WERI-Rb-1 (cell line): ENCODE measurements at regions not wholly inside any gene's neighbourhood (a gene's known extent, or its start where the extent isn't known, plus 50 kb on each side); places are given as distances from the start of the nearest gene placed in this dataset.

Source experiments
- DNase-seq: peaks from one replicate; pipeline ENCODE4 v3.0.0-alpha.2; 2020
- H3K27ac ChIP-seq: fragments of 250-450 bp; sonication (Bioruptor Pico); 2 replicates; pipeline ENCODE4 v1.5.1; 2020; ENCODE audit warnings: mild to moderate bottlenecking, moderate library complexity
- H3K27me3 ChIP-seq: fragments of 250-450 bp; sonication (Bioruptor Pico); 2 replicates; pipeline ENCODE4 v1.5.1; 2021; ENCODE audit warnings: mild to moderate bottlenecking, low read depth, moderate library complexity; ENCODE audit not compliant: insufficient read depth, severe bottlenecking
- H3K36me3 ChIP-seq: fragments of 250-450 bp; sonication (Bioruptor Pico); 2 replicates; pipeline ENCODE4 v1.5.1; 2020; ENCODE audit warnings: mild to moderate bottlenecking, moderate library complexity
- H3K4me3 ChIP-seq: 2 replicates; pipeline ENCODE4 v1.5.1; 2011; ENCODE audit warnings: low read depth, mild to moderate bottlenecking, control low read depth, low read length
- H3K9me3 ChIP-seq: fragments of 250-450 bp; sonication (Bioruptor Pico); 2 replicates; pipeline ENCODE4 v1.5.1; 2021; ENCODE audit warnings: mild to moderate bottlenecking, moderate library complexity; ENCODE audit not compliant: severe bottlenecking
- CTCF ChIP-seq: IDR thresholded peaks from 2 replicates; pipeline ENCODE4 v1.5.1; 2011; ENCODE audit warnings: low read depth, mild to moderate bottlenecking, control low read depth, inconsistent platforms, low read length

GRCh38 chr12:58583529-58583928 lies 336.8 kb downstream of the LRIG3 start:
- DNase-seq = peak; percentile 46
- Histone ChIP-seq H3K27ac (no peak overlapping the region), H3K4me3 (no peak overlapping the region), H3K36me3 (no peaks in the 10 kb centered on the region), H3K27me3 (no peaks in the 10 kb centered on the region), H3K9me3 (no peaks in the 10 kb centered on the region)
- TF ChIP-seq CTCF = no peak

- no peak for TF ChIP-seq CTCF
- Histone ChIP-seq H3K9me3 (no peaks in the 10 kb centered on the region), H3K4me3 (no peak overlapping the region), H3K36me3 (no peaks in the 10 kb centered on the region), H3K27me3 (no peaks in the 10 kb centered on the region), H3K27ac (no peak overlapping the region)
- no peak for DNase-seq
These were observed 336.4 kb downstream of the LRIG3 start for GRCh38 chr12:58583940-58584339.

- Histone ChIP-seq H3K27ac (no peak overlapping the region), H3K9me3 (no peaks in the 10 kb centered on the region), H3K27me3 (no peaks in the 10 kb centered on the region), H3K36me3 (no peaks in the 10 kb centered on the region), H3K4me3 (no peak overlapping the region)
- no peak for TF ChIP-seq CTCF
- no peak for DNase-seq
These were observed 335.4 kb downstream of the LRIG3 start for GRCh38 chr12:58584880-58585279.

GRCh38 chr12:58586762-58587161 lies 333.5 kb downstream of the LRIG3 start:
- Histone ChIP-seq H3K27ac (no peak overlapping the region), H3K36me3 (no peaks in the 10 kb centered on the region), H3K27me3 (no peaks in the 10 kb centered on the region), H3K9me3 (no peaks in the 10 kb centered on the region), H3K4me3 (no peak overlapping the region)
- no peak for TF ChIP-seq CTCF
- no peak for DNase-seq

- Histone ChIP-seq H3K4me3 (no peak overlapping the region), H3K27ac (no peak overlapping the region), H3K36me3 (no peaks in the 10 kb centered on the region), H3K9me3 (no peaks in the 10 kb centered on the region), H3K27me3 (no peaks in the 10 kb centered on the region)
- TF ChIP-seq CTCF = no peak
- DNase-seq = no peak
These were observed 331.5 kb downstream of the LRIG3 start for GRCh38 chr12:58588770-58589169.

- no peaks in the 10 kb centered on the region for H3K36me3 ChIP-seq
- no peaks in the 10 kb centered on the region for H3K9me3 ChIP-seq
- H3K4me3 ChIP-seq = no peak overlapping the region
- no peak overlapping the region for H3K27ac ChIP-seq
- no peak for TF ChIP-seq CTCF
- DNase-seq = no peak
- no peaks in the 10 kb centered on the region for H3K27me3 ChIP-seq
These were observed 327.7 kb downstream of the LRIG3 start for GRCh38 chr12:58592475-58593207.
